Endodermal cell (in vitro differentiated cells): ENCODE measurements at regions not wholly inside any gene's neighbourhood (a gene's known extent, or its start where the extent isn't known, plus 50 kb on each side); places are given as distances from the start of the nearest gene placed in this dataset.

ENCODE experiments used
- DNase-seq: peaks from one replicate; pipeline ENCODE4 v3.0.0-alpha.2; 2017
- H3K27ac ChIP-seq: 2 replicates; pipeline ENCODE4 v1.5.1; 2013; ENCODE audit warnings: mild to moderate bottlenecking, low read depth, low read length, moderate library complexity
- H3K27me3 ChIP-seq: 2 replicates; pipeline ENCODE4 v1.6.1; 2013; ENCODE audit warnings: mild to moderate bottlenecking, low read length, moderate library complexity; ENCODE audit not compliant: insufficient read depth, control insufficient read depth, poor library complexity, severe bottlenecking
- H3K36me3 ChIP-seq: 2 replicates; pipeline ENCODE4 v1.7.0; 2013; ENCODE audit warnings: mild to moderate bottlenecking, low read length, moderate library complexity; ENCODE audit not compliant: control insufficient read depth, insufficient read depth
- H3K4me1 ChIP-seq: one replicate; pipeline ENCODE4 v1.7.0; 2013; ENCODE audit warnings: low read length; ENCODE audit not compliant: control insufficient read depth, insufficient read depth
- H3K4me3 ChIP-seq: 2 replicates; pipeline ENCODE4 v1.5.1; 2013; ENCODE audit warnings: mild to moderate bottlenecking, low read length, moderate library complexity
- H3K9ac ChIP-seq: 2 replicates; pipeline ENCODE4 v1.6.1; 2013; ENCODE audit warnings: mild to moderate bottlenecking, low read length, moderate library complexity; ENCODE audit not compliant: poor library complexity, severe bottlenecking; ENCODE audit errors: extremely low read depth
- H3K9me3 ChIP-seq: 2 replicates; pipeline ENCODE4 v1.6.1; 2013; ENCODE audit warnings: mild to moderate bottlenecking, low read length, moderate library complexity; ENCODE audit not compliant: control insufficient read depth
- H3K27ac Mint-ChIP-seq: 2 replicates; pipeline ENCODE4 v1.8.0; 2020; ENCODE audit warnings: mixed read lengths
- H3K27me3 Mint-ChIP-seq: 2 replicates; pipeline ENCODE4 v1.8.0; 2021; ENCODE audit warnings: mild to moderate bottlenecking, mixed read lengths; ENCODE audit not compliant: insufficient read depth
- H3K36me3 Mint-ChIP-seq: 2 replicates; pipeline ENCODE4 v1.8.0; 2020; ENCODE audit warnings: low read depth, mixed read lengths
- H3K4me1 Mint-ChIP-seq: 2 replicates; pipeline ENCODE4 v1.8.0; 2020; ENCODE audit warnings: mixed read lengths
- H3K4me3 Mint-ChIP-seq: 2 replicates; pipeline ENCODE4 v1.8.0; 2020; ENCODE audit warnings: mild to moderate bottlenecking, moderate library complexity, mixed read lengths
- H3K9me3 Mint-ChIP-seq: 2 replicates; pipeline ENCODE4 v1.8.0; 2020; ENCODE audit warnings: mild to moderate bottlenecking, mixed read lengths
- CTCF ChIP-seq: fragments of 200-600 bp; sonication (generic); conservative IDR thresholded peaks from 2 replicates; pipeline ENCODE4 v1.5.0; 2021; ENCODE audit warnings: antibody characterized with exemption, mild to moderate bottlenecking
- WGBS, 2 experiments: methylation state at CpG; one replicate each; pipeline versions ENCODE4 v1.1.5 to v1.1.7; 2013; ENCODE audit warnings: missing lambda C conversion rate in 2 of 2, mixed read lengths in 1 of 2; ENCODE audit not compliant: insufficient coverage in 1 of 2, insufficient read length in 1 of 2; 5-methylcytosine and 5-hydroxymethylcytosine counted together

- Histone ChIP-seq H3K36me3 (no peaks in the 10 kb centered on the region), H3K27ac (no peak overlapping the region), H3K4me3 (no peak overlapping the region), H3K27me3 (peaks cover 2% of the 10 kb centered on the region), H3K9ac (no peak overlapping the region), H3K4me1 (peaks cover 6% of the 10 kb centered on the region), H3K9me3 (no peaks in the 10 kb centered on the region)
- no peak for DNase-seq
- WGBS, 2 experiments, result 91 to 95% methylated on average over 29 to 40 of the region's 41 CpGs
- H3K9me3 Mint-ChIP-seq, result no peaks in the 10 kb centered on the region
- no peak for TF ChIP-seq CTCF
- no peak overlapping the region for H3K4me3 Mint-ChIP-seq
- H3K27ac Mint-ChIP-seq, result no peak overlapping the region
- peaks cover 8% of the 10 kb centered on the region for H3K27me3 Mint-ChIP-seq
- no peaks in the 10 kb centered on the region for H3K36me3 Mint-ChIP-seq
- H3K4me1 Mint-ChIP-seq, result peaks cover 5% of the 10 kb centered on the region
Measured at GRCh38 chr19:29092712-29093552, 120.0 kb downstream of the UQCRFS1 start.

- 78 to 86% methylated on average over 4 to 6 of the region's 7 CpGs for WGBS, 2 experiments
- no peak overlapping the region for H3K4me3 Mint-ChIP-seq
- Histone ChIP-seq H3K9ac (no peak overlapping the region), H3K27me3 (no peaks in the 10 kb centered on the region), H3K4me1 (peaks cover 6% of the 10 kb centered on the region), H3K9me3 (no peaks in the 10 kb centered on the region), H3K4me3 (no peak overlapping the region), H3K27ac (no peak overlapping the region), H3K36me3 (no peaks in the 10 kb centered on the region)
- H3K27me3 Mint-ChIP-seq, result peaks cover 10% of the 10 kb centered on the region
- no peak overlapping the region for H3K27ac Mint-ChIP-seq
- no peak for TF ChIP-seq CTCF
- H3K36me3 Mint-ChIP-seq, result no peaks in the 10 kb centered on the region
- no peak for DNase-seq
- no peaks in the 10 kb centered on the region for H3K9me3 Mint-ChIP-seq
- peaks cover 5% of the 10 kb centered on the region for H3K4me1 Mint-ChIP-seq
Measured at GRCh38 chr19:29090783-29091526, 122.0 kb downstream of the UQCRFS1 start.

GRCh38 chr19:29089315-29089870, 123.6 kb downstream of the UQCRFS1 start:
- Histone ChIP-seq H3K9me3 (no peaks in the 10 kb centered on the region), H3K36me3 (no peaks in the 10 kb centered on the region)
- WGBS, 2 experiments, result 92 to 100% methylated on average over 5 to 8 of the region's 8 CpGs

More at GRCh38 chr19:29089315-29089870, 123.6 kb downstream of the UQCRFS1 start:
- no peak for TF ChIP-seq CTCF
- peaks cover 6% of the 10 kb centered on the region for H3K4me1 ChIP-seq
- H3K4me1 Mint-ChIP-seq, result peaks cover 5% of the 10 kb centered on the region
- no peaks in the 10 kb centered on the region for H3K36me3 Mint-ChIP-seq
- H3K9me3 Mint-ChIP-seq, result no peaks in the 10 kb centered on the region
- H3K27me3 Mint-ChIP-seq, result peaks cover 17% of the 10 kb centered on the region
- no peak overlapping the region for H3K9ac ChIP-seq
- peaks cover 10% of the 10 kb centered on the region for H3K27me3 ChIP-seq
- H3K4me3 Mint-ChIP-seq, result no peak overlapping the region
- H3K4me3 ChIP-seq, result no peak overlapping the region
- DNase-seq, result no peak
- H3K27ac Mint-ChIP-seq, result no peak overlapping the region
- H3K27ac ChIP-seq, result peak overlapping the region; percentile 22
